ENCODE measurements at regions not wholly inside any gene's neighbourhood (a gene's known extent, or its start where the extent isn't known, plus 50 kb on each side); places are given as distances from the start of the nearest gene placed in this dataset.

- DNase-seq (ENCODE audit: insufficient read length, low spot score) (no peak), FAIRE-seq (no peak)
- TF ChIP-seq POLR2A (IDR thresholded peaks at IDR 0.05; ENCODE audit: low read depth, low read length) = no peak
These were observed 263.5 kb downstream of the INSIG2 start for GRCh38 chr2:118351796-118352195.

- FAIRE-seq (no peak), DNase-seq (ENCODE audit: insufficient read length, low spot score) (no peak)
- TF ChIP-seq POLR2A (IDR thresholded peaks at IDR 0.05; ENCODE audit: low read depth, low read length) = no peak
These were observed 262.4 kb downstream of the INSIG2 start for GRCh38 chr2:118350621-118351020.

GRCh38 chr2:118349365-118349764 is 261.1 kb downstream of the INSIG2 start:
- FAIRE-seq = no peak
- DNase-seq (ENCODE audit: insufficient read length, low spot score) = no peak
- no peak for TF ChIP-seq POLR2A (IDR thresholded peaks at IDR 0.05; ENCODE audit: low read depth, low read length)

- TF ChIP-seq POLR2A (IDR thresholded peaks at IDR 0.05; ENCODE audit: low read depth, low read length) = no peak
- FAIRE-seq (no peak), DNase-seq (ENCODE audit: insufficient read length, low spot score) (no peak)
These were observed 260.2 kb downstream of the INSIG2 start for GRCh38 chr2:118348380-118349034.

GRCh38 chr2:118345465-118345864 is 257.2 kb downstream of the INSIG2 start:
- no peak for DNase-seq (ENCODE audit: insufficient read length, low spot score)
- FAIRE-seq = no peak

GRCh38 chr2:118340103-118340502 is 251.8 kb downstream of the INSIG2 start:
- FAIRE-seq (no peak), DNase-seq (ENCODE audit: insufficient read length, low spot score) (no peak)
- TF ChIP-seq POLR2A (IDR thresholded peaks at IDR 0.05; ENCODE audit: low read depth, low read length) = no peak

More at GRCh38 chr2:118345465-118345864, 257.2 kb downstream of the INSIG2 start:
- no peak for TF ChIP-seq POLR2A (IDR thresholded peaks at IDR 0.05; ENCODE audit: low read depth, low read length)

- no peak for DNase-seq (ENCODE audit: insufficient read length, low spot score)
- no peak for TF ChIP-seq POLR2A (IDR thresholded peaks at IDR 0.05; ENCODE audit: low read depth, low read length)
- no peak for FAIRE-seq
These were observed 251.1 kb downstream of the INSIG2 start for GRCh38 chr2:118339386-118339785.

- no peak for TF ChIP-seq POLR2A (IDR thresholded peaks at IDR 0.05; ENCODE audit: low read depth, low read length)
- FAIRE-seq (no peak), DNase-seq (ENCODE audit: insufficient read length, low spot score) (no peak)
These were observed 245.4 kb downstream of the INSIG2 start for GRCh38 chr2:118333664-118334063.

GRCh38 chr2:118325321-118325955 is 237.2 kb downstream of the INSIG2 start:
- no peak for DNase-seq (ENCODE audit: insufficient read length, low spot score)
- no peak for TF ChIP-seq POLR2A (IDR thresholded peaks at IDR 0.05; ENCODE audit: low read depth, low read length)
- no peak for FAIRE-seq

- no peak for TF ChIP-seq POLR2A (IDR thresholded peaks at IDR 0.05; ENCODE audit: low read depth, low read length)
These were observed 234.1 kb downstream of the INSIG2 start for GRCh38 chr2:118322406-118322805.

GRCh38 chr2:118321432-118322105 is 233.3 kb downstream of the INSIG2 start:
- no peak for FAIRE-seq
- DNase-seq (ENCODE audit: insufficient read length, low spot score) = no peak
- TF ChIP-seq POLR2A (IDR thresholded peaks at IDR 0.05; ENCODE audit: low read depth, low read length) = no peak

More at GRCh38 chr2:118322406-118322805, 234.1 kb downstream of the INSIG2 start:
- FAIRE-seq = no peak
- no peak for DNase-seq (ENCODE audit: insufficient read length, low spot score)

- FAIRE-seq (no peak), DNase-seq (ENCODE audit: insufficient read length, low spot score) (no peak)
- no peak for TF ChIP-seq POLR2A (IDR thresholded peaks at IDR 0.05; ENCODE audit: low read depth, low read length)
These were observed 232.4 kb downstream of the INSIG2 start for GRCh38 chr2:118320658-118321057.

GRCh38 chr2:118320196-118320595 is 231.9 kb downstream of the INSIG2 start:
- DNase-seq (ENCODE audit: insufficient read length, low spot score) (no peak), FAIRE-seq (no peak)
- no peak for TF ChIP-seq POLR2A (IDR thresholded peaks at IDR 0.05; ENCODE audit: low read depth, low read length)

GRCh38 chr2:118319271-118319684 is 231.0 kb downstream of the INSIG2 start:
- TF ChIP-seq POLR2A (IDR thresholded peaks at IDR 0.05; ENCODE audit: low read depth, low read length) = no peak
- FAIRE-seq = no peak
- no peak for DNase-seq (ENCODE audit: insufficient read length, low spot score)

GRCh38 chr2:118315606-118316005 is 227.3 kb downstream of the INSIG2 start:
- DNase-seq (ENCODE audit: insufficient read length, low spot score) (no peak), FAIRE-seq (no peak)
- no peak for TF ChIP-seq POLR2A (IDR thresholded peaks at IDR 0.05; ENCODE audit: low read depth, low read length)

All from H54 (cell line).